PC-9 (cell line): ENCODE measurements at regions not wholly inside any gene's neighbourhood (a gene's known extent, or its start where the extent isn't known, plus 50 kb on each side); places are given as distances from the start of the nearest gene placed in this dataset.

Experiments used
- CTCF ChIP-seq: fragments of 200-600 bp; sonication (generic); conservative IDR thresholded peaks from 2 replicates; pipeline ENCODE4 v1.6.1; 2017; ENCODE audit warnings: mixed run types, antibody characterized with exemption, mild to moderate bottlenecking, moderate library complexity
- EZH2 ChIP-seq: fragments of 200-600 bp; sonication (generic); IDR thresholded peaks from 2 replicates; pipeline ENCODE4 v1.8.0; 2017; ENCODE audit warnings: antibody characterized with exemption, low read depth

GRCh38 chr5:72662305-72662704 lies 154.2 kb upstream of the TNPO1 start:
- TF ChIP-seq CTCF: no peak
- TF ChIP-seq EZH2: no peak
